GM18508 (cell line): ENCODE measurements at regions not wholly inside any gene's neighbourhood (a gene's known extent, or its start where the extent isn't known, plus 50 kb on each side); places are given as distances from the start of the nearest gene placed in this dataset.

Source experiments
- ATAC-seq: cut with Tn5 transposase; IDR thresholded peaks from one replicate; pipeline ENCODE4 v1.9.1; 2021; ENCODE audit warnings: moderate number of reproducible peaks; ENCODE audit not compliant: insufficient read depth, unreplicated experiment

GRCh38 chr9:88938189-88938588 is 53.1 kb upstream of the S1PR3 start:
- ATAC-seq, result no peak
